Loucy (cell line): ENCODE measurements at regions not wholly inside any gene's neighbourhood (a gene's known extent, or its start where the extent isn't known, plus 50 kb on each side); places are given as distances from the start of the nearest gene placed in this dataset.
"Not testable (repeated sequence)": the region's sequence is repeated elsewhere in the genome, so short reads cannot be mapped to it uniquely, and the experiment has no call there.

ENCODE experiments used
- H2AFZ ChIP-seq: fragments of 200-600 bp; sonication (generic); 2 replicates; pipeline ENCODE4 v1.6.0; 2016; ENCODE audit warnings: antibody characterized with exemption, mild to moderate bottlenecking, low read length, moderate library complexity
- H3F3A ChIP-seq: fragments of 200-600 bp; 2 replicates; pipeline ENCODE4 v1.6.0; 2016; ENCODE audit warnings: antibody characterized with exemption, low read depth, mild to moderate bottlenecking
- H3K27me3 ChIP-seq: fragments of 200-600 bp; sonication (generic); 2 replicates; pipeline ENCODE4 v1.6.1; 2014; ENCODE audit warnings: low read length, mild to moderate bottlenecking; ENCODE audit not compliant: insufficient read depth, poor library complexity, severe bottlenecking
- H3K36me3 ChIP-seq: fragments of 200-600 bp; sonication (generic); 2 replicates; pipeline ENCODE4 v1.6.1; 2016; ENCODE audit warnings: low read length; ENCODE audit not compliant: insufficient read depth
- H3K4me1 ChIP-seq: fragments of 200-600 bp; sonication (generic); 2 replicates; pipeline ENCODE4 v1.5.1; 2014; ENCODE audit warnings: low read length, mild to moderate bottlenecking; ENCODE audit not compliant: insufficient read depth, poor library complexity, severe bottlenecking
- H3K4me2 ChIP-seq: fragments of 200-600 bp; sonication (generic); 2 replicates; pipeline ENCODE4 v1.6.0; 2014; ENCODE audit warnings: antibody characterized with exemption, low read length, low read depth, mild to moderate bottlenecking; ENCODE audit not compliant: poor library complexity, severe bottlenecking
- H3K4me3 ChIP-seq: fragments of 200-600 bp; sonication (generic); 2 replicates; pipeline ENCODE4 v1.5.1; 2014; ENCODE audit warnings: low read length, mild to moderate bottlenecking, mixed read lengths; ENCODE audit not compliant: poor library complexity, severe bottlenecking
- H3K79me2 ChIP-seq: fragments of 200-600 bp; sonication (generic); 2 replicates; pipeline ENCODE4 v1.6.1; 2014; ENCODE audit warnings: low read length; ENCODE audit not compliant: insufficient read depth
- H3K9ac ChIP-seq: fragments of 200-600 bp; sonication (generic); 2 replicates; pipeline ENCODE4 v1.6.0; 2014; ENCODE audit warnings: mild to moderate bottlenecking, low read depth, low read length, moderate library complexity; ENCODE audit not compliant: poor library complexity, severe bottlenecking
- H3K9me2 ChIP-seq: fragments of 200-600 bp; sonication (generic); replicated peaks from 2 replicates; pipeline ENCODE4 v1.6.1; 2016; ENCODE audit warnings: low read depth, low read length, mixed read lengths
- H3K9me3 ChIP-seq: fragments of 200-600 bp; sonication (generic); 2 replicates; pipeline ENCODE4 v1.6.1; 2014; ENCODE audit warnings: mild to moderate bottlenecking, antibody characterized with exemption, low read length, low read depth; ENCODE audit not compliant: insufficient read depth
- H4K20me1 ChIP-seq: fragments of 200-600 bp; sonication (generic); 2 replicates; pipeline ENCODE4 v1.6.0; 2014; ENCODE audit warnings: antibody characterized with exemption, low read length, mild to moderate bottlenecking; ENCODE audit not compliant: insufficient read depth, poor library complexity, severe bottlenecking
- CTCF ChIP-seq: fragments of 200-600 bp; sonication (generic); conservative IDR thresholded peaks from 2 replicates; pipeline ENCODE4 v1.5.1; 2014; ENCODE audit warnings: mild to moderate bottlenecking, antibody characterized with exemption, low read length
- EZH2phosphoT487 ChIP-seq: fragments of 200-600 bp; IDR thresholded peaks from 2 replicates; pipeline ENCODE4 v1.6.1; 2018; ENCODE audit warnings: antibody characterized with exemption, mild to moderate bottlenecking, moderate library complexity, borderline replicate concordance

GRCh38 chr16:62272035-62272434, 235.8 kb upstream of the CDH8 start:
- H3K4me3 ChIP-seq, result no peak overlapping the region
- H3F3A ChIP-seq, result no peaks in the 10 kb centered on the region
- no peaks in the 10 kb centered on the region for H3K9me3 ChIP-seq
- H3K36me3 ChIP-seq, result no peaks in the 10 kb centered on the region
- no peaks in the 10 kb centered on the region for H4K20me1 ChIP-seq
- no peak overlapping the region for H3K9ac ChIP-seq
- no peaks in the 10 kb centered on the region for H3K4me1 ChIP-seq
- H3K79me2 ChIP-seq, result no peaks in the 10 kb centered on the region
- no peak for TF ChIP-seq CTCF
- no peak for TF ChIP-seq EZH2phosphoT487
- H3K4me2 ChIP-seq, result no peak overlapping the region
- H3K9me2 ChIP-seq, result no peaks in the 10 kb centered on the region
- no peaks in the 10 kb centered on the region for H3K27me3 ChIP-seq
- H2AFZ ChIP-seq, result no peak overlapping the region

GRCh38 chr16:62261760-62262159, 225.5 kb upstream of the CDH8 start:
- H3K4me3 ChIP-seq, result no peak overlapping the region
- no peaks in the 10 kb centered on the region for H3K79me2 ChIP-seq
- H3K9ac ChIP-seq, result no peak overlapping the region
- no peak overlapping the region for H3K4me2 ChIP-seq
- no peaks in the 10 kb centered on the region for H3F3A ChIP-seq
- no peak overlapping the region for H2AFZ ChIP-seq
- no peaks in the 10 kb centered on the region for H3K9me2 ChIP-seq
- TF ChIP-seq CTCF (no peak), EZH2phosphoT487 (no peak)
- no peaks in the 10 kb centered on the region for H3K27me3 ChIP-seq
- no peaks in the 10 kb centered on the region for H3K9me3 ChIP-seq
- no peaks in the 10 kb centered on the region for H3K4me1 ChIP-seq
- H3K36me3 ChIP-seq, result no peaks in the 10 kb centered on the region
- no peaks in the 10 kb centered on the region for H4K20me1 ChIP-seq

- not testable (repeated sequence) for H3K4me3 ChIP-seq, H3K4me1 ChIP-seq, H3K36me3 ChIP-seq, H3K27me3 ChIP-seq, H3K9me2 ChIP-seq, H3K4me2 ChIP-seq, H2AFZ ChIP-seq, H3F3A ChIP-seq, H3K79me2 ChIP-seq, H3K9ac ChIP-seq, H3K9me3 ChIP-seq, H4K20me1 ChIP-seq
These were observed 222.7 kb upstream of the CDH8 start for GRCh38 chr16:62258931-62259435.

- Histone ChIP-seq H3K4me1 (no peaks in the 10 kb centered on the region), H3K36me3 (no peaks in the 10 kb centered on the region), H3K79me2 (no peaks in the 10 kb centered on the region), H3K9me3 (no peaks in the 10 kb centered on the region), H3K9ac (no peak overlapping the region), H3K4me2 (no peak overlapping the region), H2AFZ (no peak overlapping the region), H3K27me3 (no peaks in the 10 kb centered on the region), H3F3A (no peaks in the 10 kb centered on the region), H4K20me1 (no peaks in the 10 kb centered on the region), H3K9me2 (no peaks in the 10 kb centered on the region), H3K4me3 (no peak overlapping the region)
- TF ChIP-seq EZH2phosphoT487 (no peak), CTCF (peak; percentile 45)
These were observed 220.2 kb upstream of the CDH8 start for GRCh38 chr16:62256406-62256805.
